WTC11 (cell line): ENCODE measurements at regions not wholly inside any gene's neighbourhood (a gene's known extent, or its start where the extent isn't known, plus 50 kb on each side); places are given as distances from the start of the nearest gene placed in this dataset.

Experiments used
- ATAC-seq: fragments of 200-7000 bp; cut with Tn5 transposase; 2 replicates; pipeline ENCODE4 v1.10.0; 2021; ENCODE audit warnings: mild to moderate bottlenecking, moderate library complexity
- CTCF ChIA-PET: fragments of 300-600 bp; sonication (Branson Sonifier 250); formaldehyde crosslinking; loops from one replicate; lab custom pipeline; 2021; ENCODE audit warnings: antibody characterized with exemption; lab: Charles Lee
- POLR2A ChIA-PET: fragments of 350-600 bp; sonication (Branson Sonifier 250); formaldehyde crosslinking; loops from one replicate; lab custom pipeline; 2021; ENCODE audit warnings: antibody characterized with exemption; lab: Charles Lee
- DNase-seq: peaks from one replicate; pipeline ENCODE4 v3.0.0; 2021; ENCODE audit warnings: low spot score
- H3K27ac Mint-ChIP-seq: 2 replicates; pipeline ENCODE4 v1.8.0; 2021; ENCODE audit warnings: mixed read lengths
- H3K27me3 Mint-ChIP-seq: 2 replicates; pipeline ENCODE4 v1.8.0; 2021; ENCODE audit warnings: low read depth, mild to moderate bottlenecking, moderate library complexity, mixed read lengths
- H3K36me3 Mint-ChIP-seq: 2 replicates; pipeline ENCODE4 v1.8.0; 2021; ENCODE audit warnings: mixed read lengths
- H3K4me1 Mint-ChIP-seq: 2 replicates; pipeline ENCODE4 v1.8.0; 2022; ENCODE audit warnings: mixed read lengths
- H3K4me3 Mint-ChIP-seq: 2 replicates; pipeline ENCODE4 v1.8.0; 2021; ENCODE audit warnings: mild to moderate bottlenecking, moderate library complexity, mixed read lengths
- H3K9me3 Mint-ChIP-seq: 2 replicates; pipeline ENCODE4 v1.8.0; 2021; ENCODE audit warnings: mixed read lengths
- FOXK1 ChIP-seq: sonication (generic); formaldehyde crosslinking; IDR thresholded peaks from 2 replicates; pipeline ENCODE4 v1.8.0; 2022; ENCODE audit warnings: mild to moderate bottlenecking, moderate library complexity, missing genetic modification reagents
- GTF2I ChIP-seq: fragments of 250-450 bp; sonication (Bioruptor Pico); conservative IDR thresholded peaks from 2 replicates; pipeline ENCODE4 v1.4.0; 2021; ENCODE audit warnings: mild to moderate bottlenecking
- HMGA2 ChIP-seq: fragments of 250-450 bp; sonication (Bioruptor Pico); IDR thresholded peaks from 2 replicates; pipeline ENCODE4 v1.4.0; 2021; ENCODE audit warnings: mild to moderate bottlenecking, moderate library complexity
- JUN ChIP-seq: sonication (generic); formaldehyde crosslinking; IDR thresholded peaks from 2 replicates; pipeline ENCODE4 v1.8.0; 2023; ENCODE audit warnings: mild to moderate bottlenecking, missing genetic modification reagents
- KAT7 ChIP-seq: sonication (generic); formaldehyde crosslinking; IDR thresholded peaks from 2 replicates; pipeline ENCODE4 v1.8.1; 2023; ENCODE audit warnings: missing genetic modification reagents, mild to moderate bottlenecking, borderline replicate concordance
- MYBL2 ChIP-seq: sonication (generic); formaldehyde crosslinking; IDR thresholded peaks from 2 replicates; pipeline ENCODE4 v1.8.1; 2023; ENCODE audit warnings: mild to moderate bottlenecking, moderate library complexity, missing genetic modification reagents
- NFE2L1 ChIP-seq: sonication (generic); formaldehyde crosslinking; IDR thresholded peaks from 2 replicates; pipeline ENCODE4 v1.8.1; 2023; ENCODE audit warnings: missing genetic modification reagents
- NR3C1 ChIP-seq: sonication (generic); formaldehyde crosslinking; conservative IDR thresholded peaks from 2 replicates; pipeline ENCODE4 v1.8.1; 2023; ENCODE audit warnings: low read depth, mild to moderate bottlenecking, missing genetic modification reagents
- RORB ChIP-seq: fragments of 250-450 bp; sonication (Bioruptor Pico); IDR thresholded peaks from 2 replicates; pipeline ENCODE4 v1.9.0; 2021; ENCODE audit warnings: mild to moderate bottlenecking
- SMAD3 ChIP-seq: sonication (generic); formaldehyde crosslinking; IDR thresholded peaks from 2 replicates; pipeline ENCODE4 v1.8.0; 2022; ENCODE audit warnings: missing genetic modification reagents, mild to moderate bottlenecking, borderline replicate concordance
- SP1 ChIP-seq: sonication (generic); formaldehyde crosslinking; conservative IDR thresholded peaks from 2 replicates; pipeline ENCODE4 v1.8.1; 2022; ENCODE audit warnings: missing genetic modification reagents
- ZNF232 ChIP-seq: sonication (generic); formaldehyde crosslinking; IDR thresholded peaks from 2 replicates; pipeline ENCODE4 v1.8.0; 2022; ENCODE audit warnings: mild to moderate bottlenecking, missing genetic modification reagents
- ZNF263 ChIP-seq: sonication (generic); formaldehyde crosslinking; IDR thresholded peaks from 2 replicates; pipeline ENCODE4 v1.8.1; 2022; ENCODE audit warnings: low read depth, mild to moderate bottlenecking, moderate library complexity, missing genetic modification reagents
- ZNF317 ChIP-seq: sonication (generic); formaldehyde crosslinking; IDR thresholded peaks from 2 replicates; pipeline ENCODE4 v1.8.1; 2023; ENCODE audit warnings: low read depth, mild to moderate bottlenecking, moderate library complexity, missing genetic modification reagents, borderline replicate concordance
- TF ChIP-seq, protein P1 (sequence below): sonication (generic); formaldehyde crosslinking; IDR thresholded peaks from 2 replicates; pipeline ENCODE4 v1.8.1; 2022; ENCODE audit warnings: missing genetic modification reagents, borderline replicate concordance
- TF ChIP-seq, protein P2 (sequence below): sonication (generic); formaldehyde crosslinking; conservative IDR thresholded peaks from 2 replicates; pipeline ENCODE4 v1.8.1; 2022; ENCODE audit warnings: mild to moderate bottlenecking, missing genetic modification reagents
- TF ChIP-seq, protein P3 (sequence below): sonication (generic); formaldehyde crosslinking; IDR thresholded peaks from 2 replicates; pipeline ENCODE4 v1.8.1; 2022; ENCODE audit warnings: low read depth, mild to moderate bottlenecking, moderate library complexity, missing genetic modification reagents, borderline replicate concordance
- TF ChIP-seq, protein P4 (sequence below): sonication (generic); formaldehyde crosslinking; IDR thresholded peaks from 2 replicates; pipeline ENCODE4 v1.8.0; 2022; ENCODE audit warnings: mild to moderate bottlenecking, missing genetic modification reagents
- TF ChIP-seq, protein P5 (sequence below): sonication (generic); formaldehyde crosslinking; IDR thresholded peaks from 2 replicates; pipeline ENCODE4 v1.8.0; 2022; ENCODE audit warnings: missing genetic modification reagents
- TF ChIP-seq, protein P6 (sequence below): sonication (generic); formaldehyde crosslinking; IDR thresholded peaks from 2 replicates; pipeline ENCODE4 v1.8.1; 2023; ENCODE audit warnings: mild to moderate bottlenecking, moderate library complexity, missing genetic modification reagents

DNA sequence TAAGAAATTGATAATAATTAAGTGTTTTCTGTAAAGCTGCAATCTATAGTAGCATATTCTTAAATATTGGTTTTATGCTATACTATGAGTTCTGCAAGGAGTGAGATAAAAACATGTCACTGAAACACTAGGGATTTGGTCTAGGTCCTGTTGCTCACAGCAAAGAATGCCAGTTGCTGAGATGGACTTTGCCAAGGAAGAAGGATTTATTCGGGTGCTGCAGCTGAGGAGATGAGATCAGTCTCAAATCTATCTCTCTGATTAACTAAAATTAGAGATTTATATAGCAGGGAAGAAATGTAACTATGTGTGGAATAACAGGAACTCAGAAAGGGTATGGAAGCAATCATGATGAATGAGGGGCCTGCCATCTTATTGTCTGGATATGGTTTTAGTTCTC, 1569.9 kb downstream of the PCDH7 start:
- H3K4me1 Mint-ChIP-seq: no peaks in the 10 kb centered on the region

DNA sequence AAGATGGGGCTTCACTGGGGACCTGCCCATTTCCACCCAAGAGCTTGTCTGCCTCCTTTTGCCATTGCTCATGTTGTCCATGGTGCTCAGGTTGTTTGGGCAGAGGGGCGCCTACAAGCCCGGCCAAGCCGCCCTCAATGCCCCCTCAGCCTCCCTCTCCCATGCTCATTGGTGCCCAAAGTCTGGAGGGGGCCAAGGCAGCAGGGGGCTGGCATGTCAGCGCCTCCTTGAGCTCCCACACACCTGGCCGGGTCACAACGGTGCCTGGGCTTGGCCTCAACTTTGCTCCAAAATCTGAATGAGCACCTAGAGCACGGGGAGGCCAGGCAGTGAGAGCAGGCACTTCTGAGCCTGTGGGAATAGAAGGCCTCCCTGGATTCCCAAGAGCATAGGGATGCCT, 1598.8 kb downstream of the PCDH7 start:
- POLR2A ChIA-PET: no interaction called here
- Mint-ChIP-seq H3K4me1 (no peaks in the 10 kb centered on the region), H3K4me3 (no peak overlapping the region), H3K9me3 (peaks cover 38% of the 10 kb centered on the region), H3K27me3 (no peaks in the 10 kb centered on the region), H3K27ac (no peak overlapping the region), H3K36me3 (peaks cover 3% of the 10 kb centered on the region)
- no peak for ATAC-seq
- TF ChIP-seq JUN (CRISPR knock-in tag): no peak
- TF ChIP-seq NFE2L1: no peak
- no peak for TF ChIP-seq KAT7 (CRISPR knock-in tag)
- TF ChIP-seq RORB (CRISPR knock-in tag): no peak
- TF ChIP-seq, protein P1, sequence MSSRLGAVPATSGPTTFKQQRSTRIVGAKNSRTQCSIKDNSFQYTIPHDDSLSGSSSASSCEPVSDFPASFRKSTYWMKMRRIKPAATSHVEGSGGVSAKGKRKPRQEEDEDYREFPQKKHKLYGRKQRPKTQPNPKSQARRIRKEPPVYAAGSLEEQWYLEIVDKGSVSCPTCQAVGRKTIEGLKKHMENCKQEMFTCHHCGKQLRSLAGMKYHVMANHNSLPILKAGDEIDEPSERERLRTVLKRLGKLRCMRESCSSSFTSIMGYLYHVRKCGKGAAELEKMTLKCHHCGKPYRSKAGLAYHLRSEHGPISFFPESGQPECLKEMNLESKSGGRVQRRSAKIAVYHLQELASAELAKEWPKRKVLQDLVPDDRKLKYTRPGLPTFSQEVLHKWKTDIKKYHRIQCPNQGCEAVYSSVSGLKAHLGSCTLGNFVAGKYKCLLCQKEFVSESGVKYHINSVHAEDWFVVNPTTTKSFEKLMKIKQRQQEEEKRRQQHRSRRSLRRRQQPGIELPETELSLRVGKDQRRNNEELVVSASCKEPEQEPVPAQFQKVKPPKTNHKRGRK: no peak
- no peak for TF ChIP-seq MYBL2 (CRISPR knock-in tag)
- TF ChIP-seq ZNF317 (CRISPR knock-in tag): no peak
- no peak for TF ChIP-seq ZNF263 (CRISPR knock-in tag)
- TF ChIP-seq SP1 (CRISPR knock-in tag): no peak
- TF ChIP-seq SMAD3 (CRISPR knock-in tag): no peak
- TF ChIP-seq, protein P2, sequence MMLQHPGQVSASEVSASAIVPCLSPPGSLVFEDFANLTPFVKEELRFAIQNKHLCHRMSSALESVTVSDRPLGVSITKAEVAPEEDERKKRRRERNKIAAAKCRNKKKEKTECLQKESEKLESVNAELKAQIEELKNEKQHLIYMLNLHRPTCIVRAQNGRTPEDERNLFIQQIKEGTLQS: no peak
- no peak for TF ChIP-seq GTF2I (CRISPR knock-in tag)
- no peak for TF ChIP-seq HMGA2 (CRISPR knock-in tag)
- no peak for TF ChIP-seq NR3C1
- TF ChIP-seq, protein P3, sequence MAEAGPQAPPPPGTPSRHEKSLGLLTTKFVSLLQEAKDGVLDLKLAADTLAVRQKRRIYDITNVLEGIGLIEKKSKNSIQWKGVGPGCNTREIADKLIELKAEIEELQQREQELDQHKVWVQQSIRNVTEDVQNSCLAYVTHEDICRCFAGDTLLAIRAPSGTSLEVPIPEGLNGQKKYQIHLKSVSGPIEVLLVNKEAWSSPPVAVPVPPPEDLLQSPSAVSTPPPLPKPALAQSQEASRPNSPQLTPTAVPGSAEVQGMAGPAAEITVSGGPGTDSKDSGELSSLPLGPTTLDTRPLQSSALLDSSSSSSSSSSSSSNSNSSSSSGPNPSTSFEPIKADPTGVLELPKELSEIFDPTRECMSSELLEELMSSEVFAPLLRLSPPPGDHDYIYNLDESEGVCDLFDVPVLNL: no peak
- no peak for TF ChIP-seq FOXK1
- TF ChIP-seq, protein P4, sequence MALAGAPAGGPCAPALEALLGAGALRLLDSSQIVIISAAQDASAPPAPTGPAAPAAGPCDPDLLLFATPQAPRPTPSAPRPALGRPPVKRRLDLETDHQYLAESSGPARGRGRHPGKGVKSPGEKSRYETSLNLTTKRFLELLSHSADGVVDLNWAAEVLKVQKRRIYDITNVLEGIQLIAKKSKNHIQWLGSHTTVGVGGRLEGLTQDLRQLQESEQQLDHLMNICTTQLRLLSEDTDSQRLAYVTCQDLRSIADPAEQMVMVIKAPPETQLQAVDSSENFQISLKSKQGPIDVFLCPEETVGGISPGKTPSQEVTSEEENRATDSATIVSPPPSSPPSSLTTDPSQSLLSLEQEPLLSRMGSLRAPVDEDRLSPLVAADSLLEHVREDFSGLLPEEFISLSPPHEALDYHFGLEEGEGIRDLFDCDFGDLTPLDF (CRISPR knock-in tag): no peak
- no peak for TF ChIP-seq ZNF232 (CRISPR knock-in tag)
- no peak for DNase-seq
- CTCF ChIA-PET: no interaction called here

More for the DNA sequence above, 1569.9 kb downstream of the PCDH7 start:
- no peak for DNase-seq
- Mint-ChIP-seq H3K4me3 (no peak overlapping the region), H3K9me3 (peaks cover 22% of the 10 kb centered on the region)
- TF ChIP-seq, protein P5, sequence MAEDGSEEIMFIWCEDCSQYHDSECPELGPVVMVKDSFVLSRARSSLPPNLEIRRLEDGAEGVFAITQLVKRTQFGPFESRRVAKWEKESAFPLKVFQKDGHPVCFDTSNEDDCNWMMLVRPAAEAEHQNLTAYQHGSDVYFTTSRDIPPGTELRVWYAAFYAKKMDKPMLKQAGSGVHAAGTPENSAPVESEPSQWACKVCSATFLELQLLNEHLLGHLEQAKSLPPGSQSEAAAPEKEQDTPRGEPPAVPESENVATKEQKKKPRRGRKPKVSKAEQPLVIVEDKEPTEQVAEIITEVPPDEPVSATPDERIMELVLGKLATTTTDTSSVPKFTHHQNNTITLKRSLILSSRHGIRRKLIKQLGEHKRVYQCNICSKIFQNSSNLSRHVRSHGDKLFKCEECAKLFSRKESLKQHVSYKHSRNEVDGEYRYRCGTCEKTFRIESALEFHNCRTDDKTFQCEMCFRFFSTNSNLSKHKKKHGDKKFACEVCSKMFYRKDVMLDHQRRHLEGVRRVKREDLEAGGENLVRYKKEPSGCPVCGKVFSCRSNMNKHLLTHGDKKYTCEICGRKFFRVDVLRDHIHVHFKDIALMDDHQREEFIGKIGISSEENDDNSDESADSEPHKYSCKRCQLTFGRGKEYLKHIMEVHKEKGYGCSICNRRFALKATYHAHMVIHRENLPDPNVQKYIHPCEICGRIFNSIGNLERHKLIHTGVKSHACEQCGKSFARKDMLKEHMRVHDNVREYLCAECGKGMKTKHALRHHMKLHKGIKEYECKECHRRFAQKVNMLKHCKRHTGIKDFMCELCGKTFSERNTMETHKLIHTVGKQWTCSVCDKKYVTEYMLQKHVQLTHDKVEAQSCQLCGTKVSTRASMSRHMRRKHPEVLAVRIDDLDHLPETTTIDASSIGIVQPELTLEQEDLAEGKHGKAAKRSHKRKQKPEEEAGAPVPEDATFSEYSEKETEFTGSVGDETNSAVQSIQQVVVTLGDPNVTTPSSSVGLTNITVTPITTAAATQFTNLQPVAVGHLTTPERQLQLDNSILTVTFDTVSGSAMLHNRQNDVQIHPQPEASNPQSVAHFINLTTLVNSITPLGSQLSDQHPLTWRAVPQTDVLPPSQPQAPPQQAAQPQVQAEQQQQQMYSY (CRISPR knock-in tag): no peak
- TF ChIP-seq KAT7 (CRISPR knock-in tag): no peak
- TF ChIP-seq, protein P6, sequence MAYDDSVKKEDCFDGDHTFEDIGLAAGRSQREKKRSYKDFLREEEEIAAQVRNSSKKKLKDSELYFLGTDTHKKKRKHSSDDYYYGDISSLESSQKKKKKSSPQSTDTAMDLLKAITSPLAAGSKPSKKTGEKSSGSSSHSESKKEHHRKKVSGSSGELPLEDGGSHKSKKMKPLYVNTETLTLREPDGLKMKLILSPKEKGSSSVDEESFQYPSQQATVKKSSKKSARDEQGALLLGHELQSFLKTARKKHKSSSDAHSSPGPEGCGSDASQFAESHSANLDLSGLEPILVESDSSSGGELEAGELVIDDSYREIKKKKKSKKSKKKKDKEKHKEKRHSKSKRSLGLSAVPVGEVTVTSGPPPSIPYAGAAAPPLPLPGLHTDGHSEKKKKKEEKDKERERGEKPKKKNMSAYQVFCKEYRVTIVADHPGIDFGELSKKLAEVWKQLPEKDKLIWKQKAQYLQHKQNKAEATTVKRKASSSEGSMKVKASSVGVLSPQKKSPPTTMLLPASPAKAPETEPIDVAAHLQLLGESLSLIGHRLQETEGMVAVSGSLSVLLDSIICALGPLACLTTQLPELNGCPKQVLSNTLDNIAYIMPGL: no peak
- TF ChIP-seq, all 79 proteins: peak for 0
- Mint-ChIP-seq H3K27ac (no peak overlapping the region), H3K36me3 (peaks cover 14% of the 10 kb centered on the region), H3K27me3 (no peaks in the 10 kb centered on the region)
- ChIA-PET POLR2A (no interaction called here), CTCF (no interaction called here)
- ATAC-seq: no peak
